H1 (cell line): ENCODE measurements at regions not wholly inside any gene's neighbourhood (a gene's known extent, or its start where the extent isn't known, plus 50 kb on each side); places are given as distances from the start of the nearest gene placed in this dataset.
A peak's percentile ranks its signal among the peaks of the same experiment; 100 is the strongest.

Experiments
- CTCF ChIA-PET: fragments of 300-600 bp; sonication (Branson Sonifier 250); formaldehyde crosslinking; loops from one replicate; lab custom pipeline; 2021; ENCODE audit not compliant: partially characterized antibody; lab: Charles Lee
- POLR2A ChIA-PET: fragments of 300-600 bp; sonication (Branson Sonifier 250); formaldehyde crosslinking; loops from one replicate; lab custom pipeline; 2021; ENCODE audit warnings: inconsistent platforms; ENCODE audit not compliant: partially characterized antibody; lab: Charles Lee
- DNase-seq, 2 experiments: peaks; one replicate each; pipeline versions ENCODE4 v3.0.0 to v3.0.0-alpha.2; 2010 to 2022; ENCODE audit warnings: low spot score in 2 of 2, low read depth in 1 of 2, mixed read lengths in 1 of 2
- FAIRE-seq: peaks from 2 replicates; lab custom pipeline; 2011; peaks lifted over from hg19 to GRCh38; lab: Jason Lieb, UNC
- H2AFZ ChIP-seq: 2 replicates; pipeline ENCODE4 v1.8.1; 2012; ENCODE audit warnings: low read length, inconsistent platforms
- H2AK5ac ChIP-seq: 2 replicates; pipeline ENCODE4 v1.6.1; 2013; ENCODE audit warnings: low read depth, low read length
- H2BK120ac ChIP-seq: replicated peaks from 2 replicates; pipeline ENCODE3; 2013; ENCODE audit warnings: low read depth, low read length, inconsistent platforms
- H2BK12ac ChIP-seq: 2 replicates; pipeline ENCODE4 v1.6.1; 2013; ENCODE audit warnings: low read depth, low read length
- H2BK15ac ChIP-seq: 2 replicates; pipeline ENCODE4 v1.6.1; 2013; ENCODE audit warnings: low read length
- H2BK20ac ChIP-seq: 2 replicates; pipeline ENCODE4 v1.6.1; 2013; ENCODE audit warnings: low read length
- H2BK5ac ChIP-seq: 2 replicates; pipeline ENCODE4 v1.6.1; 2013; ENCODE audit warnings: low read depth, low read length
- H3K14ac ChIP-seq: 2 replicates; pipeline ENCODE4 v1.6.1; 2013; ENCODE audit warnings: inconsistent platforms; ENCODE audit not compliant: insufficient read length
- H3K18ac ChIP-seq: 2 replicates; pipeline ENCODE4 v1.6.1; 2013; ENCODE audit warnings: low read length; ENCODE audit errors: extremely low read depth
- H3K23ac ChIP-seq: 2 replicates; pipeline ENCODE4 v1.6.1; 2013; ENCODE audit warnings: inconsistent platforms; ENCODE audit not compliant: insufficient read length
- H3K23me2 ChIP-seq: 2 replicates; pipeline ENCODE4 v1.6.1; 2013; ENCODE audit warnings: low read depth, low read length
- H3K27ac ChIP-seq: 2 replicates; pipeline ENCODE4 v1.6.1; 2011; ENCODE audit warnings: low read depth, low read length, inconsistent platforms
- H3K27me3 ChIP-seq, 4 experiments: replicated peaks in 1 of 4; 1 replicate in 1 of 4; 2 replicates in 3 of 4; pipeline versions ENCODE4 v1.6.1 to v1.8.1; 2011 to 2013; ENCODE audit warnings: low read length in 3 of 4, mild to moderate bottlenecking in 3 of 4, inconsistent platforms in 2 of 4, mixed read lengths in 2 of 4, moderate library complexity in 1 of 4; ENCODE audit not compliant: control insufficient read depth in 3 of 4, insufficient read depth in 3 of 4; ENCODE audit errors: extremely low read depth in 1 of 4
- H3K36me3 ChIP-seq, 4 experiments: 2 replicates each; pipeline versions ENCODE4 v1.6.1 to v1.8.1; 2011 to 2013; ENCODE audit warnings: mild to moderate bottlenecking in 4 of 4, low read length in 3 of 4, moderate library complexity in 2 of 4, control low read depth in 1 of 4, inconsistent platforms in 1 of 4; ENCODE audit not compliant: insufficient read depth in 4 of 4, control insufficient read depth in 2 of 4
- H3K4ac ChIP-seq: replicated peaks from 2 replicates; pipeline ENCODE3; 2013; ENCODE audit warnings: low read length, low read depth, mixed read lengths, inconsistent platforms; ENCODE audit not compliant: insufficient read length
- H3K4me1 ChIP-seq, 4 experiments: replicated peaks in 1 of 4; 1 replicate in 1 of 4; 2 replicates in 3 of 4; pipeline versions ENCODE4 v1.6.1 to v1.8.1; 2011 to 2013; ENCODE audit warnings: low read length in 3 of 4, inconsistent platforms in 2 of 4, mixed read lengths in 1 of 4; ENCODE audit not compliant: insufficient read depth in 4 of 4, control insufficient read depth in 3 of 4
- H3K4me2 ChIP-seq, 2 experiments: 2 replicates each; pipeline versions ENCODE4 v1.6.1 to v1.8.1; 2011 to 2013; ENCODE audit warnings: low read depth in 2 of 2, low read length in 2 of 2, control low read depth in 1 of 2, inconsistent platforms in 1 of 2, mild to moderate bottlenecking in 1 of 2; ENCODE audit not compliant: insufficient read depth in 1 of 2
- H3K4me3 ChIP-seq, 4 experiments: fragments of 200-600, 300-600 bp in 1 of 4; sonication (generic), shearing (Covaris generic), sonication (Bioruptor Twin) in 1 of 4; 2 replicates each; pipeline versions ENCODE4 v1.5.1 to v1.8.1; 2011 to 2016; ENCODE audit warnings: low read length in 4 of 4, low read depth in 3 of 4, control low read depth in 2 of 4, inconsistent platforms in 2 of 4, mild to moderate bottlenecking in 2 of 4, mixed read lengths in 1 of 4, moderate library complexity in 1 of 4; ENCODE audit not compliant: insufficient read depth in 2 of 4; ENCODE audit errors: extremely low read depth in 1 of 4
- H3K56ac ChIP-seq: replicated peaks from 2 replicates; pipeline ENCODE3; 2013; ENCODE audit warnings: low read depth, mild to moderate bottlenecking, mixed read lengths, low read length, inconsistent platforms; ENCODE audit not compliant: insufficient read length
- H3K79me1 ChIP-seq: 2 replicates; pipeline ENCODE4 v1.6.1; 2013; ENCODE audit warnings: low read depth, low read length, control low read depth
- H3K79me2 ChIP-seq, 2 experiments: 2 replicates each; pipeline versions ENCODE4 v1.6.1 to v1.8.1; 2012 to 2013; ENCODE audit warnings: low read length in 2 of 2, mild to moderate bottlenecking in 2 of 2, inconsistent platforms in 1 of 2; ENCODE audit not compliant: insufficient read depth in 2 of 2, control insufficient read depth in 1 of 2
- H3K9ac ChIP-seq, 4 experiments: replicated peaks in 1 of 4; 1 replicate in 1 of 4; 2 replicates in 3 of 4; pipeline versions ENCODE4 v1.6.1 to v1.8.1; 2011 to 2013; ENCODE audit warnings: low read depth in 3 of 4, low read length in 3 of 4, control low read depth in 2 of 4, mild to moderate bottlenecking in 2 of 4, moderate library complexity in 2 of 4, inconsistent platforms in 1 of 4; ENCODE audit errors: extremely low read depth in 1 of 4
- H3K9me3 ChIP-seq, 2 experiments: 2 replicates each; pipeline versions ENCODE4 v1.6.1 to v1.8.1; 2012 to 2013; ENCODE audit warnings: mild to moderate bottlenecking in 2 of 2, moderate library complexity in 2 of 2, control low read depth in 1 of 2, inconsistent platforms in 1 of 2, low read depth in 1 of 2, low read length in 1 of 2, mixed read lengths in 1 of 2; ENCODE audit not compliant: insufficient read depth in 2 of 2
- H4K20me1 ChIP-seq, 2 experiments: replicated peaks in 1 of 2; 2 replicates each; pipeline versions ENCODE3 to v1.8.1; 2011 to 2013; ENCODE audit warnings: inconsistent platforms in 2 of 2, low read length in 2 of 2, mild to moderate bottlenecking in 1 of 2; ENCODE audit not compliant: insufficient read depth in 2 of 2, control insufficient read depth in 1 of 2
- H4K5ac ChIP-seq: 2 replicates; pipeline ENCODE4 v1.6.1; 2013; ENCODE audit warnings: low read length, low read depth, mixed read lengths, inconsistent platforms; ENCODE audit not compliant: insufficient read length
- H4K8ac ChIP-seq: 2 replicates; pipeline ENCODE4 v1.8.0; 2013; ENCODE audit warnings: mild to moderate bottlenecking, moderate library complexity, low read length, inconsistent platforms; ENCODE audit not compliant: insufficient read depth; ENCODE audit errors: extremely low read depth
- H4K91ac ChIP-seq: replicated peaks from 2 replicates; pipeline ENCODE3; 2013; ENCODE audit warnings: low read length, mixed read lengths, inconsistent platforms; ENCODE audit not compliant: insufficient read length
- WGBS, 2 experiments: shearing (Covaris generic) in 1 of 2; methylation state at CpG; one replicate each; pipeline versions ENCODE4 v1.1.6 to v1.1.7; 2013 to 2015; ENCODE audit warnings: low lambda C conversion rate in 2 of 2, mixed read lengths in 2 of 2, inconsistent platforms in 1 of 2, low coverage in 1 of 2, missing lambda C conversion rate in 1 of 2; ENCODE audit not compliant: insufficient replicate concordance in 2 of 2, insufficient coverage in 1 of 2, insufficient read length in 1 of 2; ENCODE audit errors: extremely low coverage in 1 of 2, missing lambda C conversion rate in 1 of 2; 5-methylcytosine and 5-hydroxymethylcytosine counted together
- TF ChIP-seq, protein P1 (sequence below): fragments of 300-600 bp; sonication (generic); IDR thresholded peaks from 2 replicates; pipeline ENCODE4 v1.7.1; 2012; ENCODE audit warnings: low read length, moderate library complexity, mild to moderate bottlenecking, inconsistent platforms; ENCODE audit not compliant: insufficient replicate concordance

DNA sequence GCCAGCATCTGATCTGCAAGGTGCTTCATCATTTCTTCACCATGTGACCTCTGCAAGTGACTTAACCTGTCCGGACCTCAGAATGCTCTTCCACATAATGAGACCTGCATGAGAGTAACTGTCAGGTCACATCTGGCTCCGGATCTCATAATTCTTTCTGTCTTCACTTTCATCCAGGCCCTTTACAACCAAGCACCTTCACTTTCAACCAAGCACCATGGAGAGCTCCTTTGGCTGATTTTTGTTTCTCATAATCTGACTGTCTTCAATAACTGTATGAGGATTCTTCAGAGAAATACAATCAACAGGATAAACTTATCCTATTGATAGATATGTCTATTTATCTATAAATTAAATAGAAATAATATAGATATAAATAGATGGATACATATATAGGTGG is 148.1 kb downstream of the VCX3A start:
- no peak overlapping the region for H3K18ac ChIP-seq
- DNase-seq, result no peak
- no peak overlapping the region for H3K56ac ChIP-seq
- no peak overlapping the region for H2AFZ ChIP-seq
- H3K4me3 ChIP-seq, result no peak overlapping the region
- no peak overlapping the region for H2BK5ac ChIP-seq
- H3K79me2 ChIP-seq, result no peaks in the 10 kb centered on the region
- no peak overlapping the region for H2BK20ac ChIP-seq
- H2AK5ac ChIP-seq, result no peak overlapping the region
- peak; percentile 63 for FAIRE-seq
- no peaks in the 10 kb centered on the region for H3K9me3 ChIP-seq
- no peak overlapping the region for H3K9ac ChIP-seq
- H3K23ac ChIP-seq, result no peak overlapping the region
- H3K23me2 ChIP-seq, result no peaks in the 10 kb centered on the region
- no peak overlapping the region for H3K27ac ChIP-seq
- H4K8ac ChIP-seq, result no peak overlapping the region
- H2BK12ac ChIP-seq, result no peak overlapping the region
- H4K5ac ChIP-seq, result no peak overlapping the region
- no peak overlapping the region for H4K91ac ChIP-seq
- no peak overlapping the region for H3K4me2 ChIP-seq
- CTCF ChIA-PET, result no interaction called here
- no peak overlapping the region for H2BK15ac ChIP-seq
- no peaks in the 10 kb centered on the region for H3K36me3 ChIP-seq
- 96% methylated on average over 2 of the region's 2 CpGs; no CpG with 5 or more reads in 1 of the 2 experiments for WGBS, 2 experiments
- POLR2A ChIA-PET, result no interaction called here
- H3K4me1 ChIP-seq, result peaks cover 0 to 9% (median 0%) of the 10 kb centered on the region in 4 experiments; a peak in 1 of 7 replicates
- no peak overlapping the region for H2BK120ac ChIP-seq
- no peak overlapping the region for H3K14ac ChIP-seq
- H3K27me3 ChIP-seq, result no peaks in the 10 kb centered on the region
- no peak overlapping the region for H3K4ac ChIP-seq
- no peaks in the 10 kb centered on the region for H4K20me1 ChIP-seq
- H3K79me1 ChIP-seq, result no peaks in the 10 kb centered on the region
- TF ChIP-seq, protein P1, sequence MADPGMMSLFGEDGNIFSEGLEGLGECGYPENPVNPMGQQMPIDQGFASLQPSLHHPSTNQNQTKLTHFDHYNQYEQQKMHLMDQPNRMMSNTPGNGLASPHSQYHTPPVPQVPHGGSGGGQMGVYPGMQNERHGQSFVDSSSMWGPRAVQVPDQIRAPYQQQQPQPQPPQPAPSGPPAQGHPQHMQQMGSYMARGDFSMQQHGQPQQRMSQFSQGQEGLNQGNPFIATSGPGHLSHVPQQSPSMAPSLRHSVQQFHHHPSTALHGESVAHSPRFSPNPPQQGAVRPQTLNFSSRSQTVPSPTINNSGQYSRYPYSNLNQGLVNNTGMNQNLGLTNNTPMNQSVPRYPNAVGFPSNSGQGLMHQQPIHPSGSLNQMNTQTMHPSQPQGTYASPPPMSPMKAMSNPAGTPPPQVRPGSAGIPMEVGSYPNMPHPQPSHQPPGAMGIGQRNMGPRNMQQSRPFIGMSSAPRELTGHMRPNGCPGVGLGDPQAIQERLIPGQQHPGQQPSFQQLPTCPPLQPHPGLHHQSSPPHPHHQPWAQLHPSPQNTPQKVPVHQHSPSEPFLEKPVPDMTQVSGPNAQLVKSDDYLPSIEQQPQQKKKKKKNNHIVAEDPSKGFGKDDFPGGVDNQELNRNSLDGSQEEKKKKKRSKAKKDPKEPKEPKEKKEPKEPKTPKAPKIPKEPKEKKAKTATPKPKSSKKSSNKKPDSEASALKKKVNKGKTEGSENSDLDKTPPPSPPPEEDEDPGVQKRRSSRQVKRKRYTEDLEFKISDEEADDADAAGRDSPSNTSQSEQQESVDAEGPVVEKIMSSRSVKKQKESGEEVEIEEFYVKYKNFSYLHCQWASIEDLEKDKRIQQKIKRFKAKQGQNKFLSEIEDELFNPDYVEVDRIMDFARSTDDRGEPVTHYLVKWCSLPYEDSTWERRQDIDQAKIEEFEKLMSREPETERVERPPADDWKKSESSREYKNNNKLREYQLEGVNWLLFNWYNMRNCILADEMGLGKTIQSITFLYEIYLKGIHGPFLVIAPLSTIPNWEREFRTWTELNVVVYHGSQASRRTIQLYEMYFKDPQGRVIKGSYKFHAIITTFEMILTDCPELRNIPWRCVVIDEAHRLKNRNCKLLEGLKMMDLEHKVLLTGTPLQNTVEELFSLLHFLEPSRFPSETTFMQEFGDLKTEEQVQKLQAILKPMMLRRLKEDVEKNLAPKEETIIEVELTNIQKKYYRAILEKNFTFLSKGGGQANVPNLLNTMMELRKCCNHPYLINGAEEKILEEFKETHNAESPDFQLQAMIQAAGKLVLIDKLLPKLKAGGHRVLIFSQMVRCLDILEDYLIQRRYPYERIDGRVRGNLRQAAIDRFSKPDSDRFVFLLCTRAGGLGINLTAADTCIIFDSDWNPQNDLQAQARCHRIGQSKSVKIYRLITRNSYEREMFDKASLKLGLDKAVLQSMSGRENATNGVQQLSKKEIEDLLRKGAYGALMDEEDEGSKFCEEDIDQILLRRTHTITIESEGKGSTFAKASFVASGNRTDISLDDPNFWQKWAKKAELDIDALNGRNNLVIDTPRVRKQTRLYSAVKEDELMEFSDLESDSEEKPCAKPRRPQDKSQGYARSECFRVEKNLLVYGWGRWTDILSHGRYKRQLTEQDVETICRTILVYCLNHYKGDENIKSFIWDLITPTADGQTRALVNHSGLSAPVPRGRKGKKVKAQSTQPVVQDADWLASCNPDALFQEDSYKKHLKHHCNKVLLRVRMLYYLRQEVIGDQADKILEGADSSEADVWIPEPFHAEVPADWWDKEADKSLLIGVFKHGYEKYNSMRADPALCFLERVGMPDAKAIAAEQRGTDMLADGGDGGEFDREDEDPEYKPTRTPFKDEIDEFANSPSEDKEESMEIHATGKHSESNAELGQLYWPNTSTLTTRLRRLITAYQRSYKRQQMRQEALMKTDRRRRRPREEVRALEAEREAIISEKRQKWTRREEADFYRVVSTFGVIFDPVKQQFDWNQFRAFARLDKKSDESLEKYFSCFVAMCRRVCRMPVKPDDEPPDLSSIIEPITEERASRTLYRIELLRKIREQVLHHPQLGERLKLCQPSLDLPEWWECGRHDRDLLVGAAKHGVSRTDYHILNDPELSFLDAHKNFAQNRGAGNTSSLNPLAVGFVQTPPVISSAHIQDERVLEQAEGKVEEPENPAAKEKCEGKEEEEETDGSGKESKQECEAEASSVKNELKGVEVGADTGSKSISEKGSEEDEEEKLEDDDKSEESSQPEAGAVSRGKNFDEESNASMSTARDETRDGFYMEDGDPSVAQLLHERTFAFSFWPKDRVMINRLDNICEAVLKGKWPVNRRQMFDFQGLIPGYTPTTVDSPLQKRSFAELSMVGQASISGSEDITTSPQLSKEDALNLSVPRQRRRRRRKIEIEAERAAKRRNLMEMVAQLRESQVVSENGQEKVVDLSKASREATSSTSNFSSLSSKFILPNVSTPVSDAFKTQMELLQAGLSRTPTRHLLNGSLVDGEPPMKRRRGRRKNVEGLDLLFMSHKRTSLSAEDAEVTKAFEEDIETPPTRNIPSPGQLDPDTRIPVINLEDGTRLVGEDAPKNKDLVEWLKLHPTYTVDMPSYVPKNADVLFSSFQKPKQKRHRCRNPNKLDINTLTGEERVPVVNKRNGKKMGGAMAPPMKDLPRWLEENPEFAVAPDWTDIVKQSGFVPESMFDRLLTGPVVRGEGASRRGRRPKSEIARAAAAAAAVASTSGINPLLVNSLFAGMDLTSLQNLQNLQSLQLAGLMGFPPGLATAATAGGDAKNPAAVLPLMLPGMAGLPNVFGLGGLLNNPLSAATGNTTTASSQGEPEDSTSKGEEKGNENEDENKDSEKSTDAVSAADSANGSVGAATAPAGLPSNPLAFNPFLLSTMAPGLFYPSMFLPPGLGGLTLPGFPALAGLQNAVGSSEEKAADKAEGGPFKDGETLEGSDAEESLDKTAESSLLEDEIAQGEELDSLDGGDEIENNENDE, result no peak
